Endothelial cell of umbilical vein (primary cell): ENCODE measurements at regions not wholly inside any gene's neighbourhood (a gene's known extent, or its start where the extent isn't known, plus 50 kb on each side); places are given as distances from the start of the nearest gene placed in this dataset.

Source experiments
- BruUV-seq: library from RNA; stranded (reverse); fragments of 400-500 nt; replicated peaks from 2 replicates; lab custom pipeline; 2021; lab: Mats Ljungman, UMichigan
- CTCF ChIA-PET: fragments of 300-600, 350-600 bp; sonication (Branson Sonifier 250); formaldehyde crosslinking; loops from one replicate; lab custom pipeline; 2021; ENCODE audit warnings: antibody characterized with exemption, inconsistent platforms; lab: Charles Lee
- POLR2A ChIA-PET: fragments of 300-600, 350-600 bp; sonication (Branson Sonifier 250); formaldehyde crosslinking; loops from one replicate; lab custom pipeline; 2021; ENCODE audit warnings: antibody characterized with exemption, inconsistent platforms; lab: Charles Lee
- DNase-seq: peaks from one replicate; pipeline ENCODE4 v3.0.0-alpha.2; 2011; ENCODE audit warnings: low read depth, low spot score
- FAIRE-seq: peaks from 2 replicates; lab custom pipeline; 2011; peaks lifted over from hg19 to GRCh38; lab: Jason Lieb, UNC
- H2AFZ ChIP-seq: 2 replicates; pipeline ENCODE4 v1.6.0; 2012; ENCODE audit warnings: low read depth, low read length, control low read depth, inconsistent platforms
- H3K27ac ChIP-seq: 2 replicates; pipeline ENCODE4 v1.5.1; 2011; ENCODE audit warnings: low read depth, mild to moderate bottlenecking, control low read depth, low read length, moderate library complexity; ENCODE audit not compliant: insufficient read depth
- H3K27me3 ChIP-seq, 2 experiments: 2 replicates each; pipeline versions ENCODE4 v1.6.0 to v1.6.1; 2011; ENCODE audit warnings: low read length in 2 of 2, mixed read lengths in 1 of 2; ENCODE audit not compliant: control insufficient read depth in 2 of 2, insufficient read depth in 2 of 2
- H3K36me3 ChIP-seq, 2 experiments: 2 replicates in 1 of 2; 3 replicates in 1 of 2; pipeline ENCODE4 v1.5.1; 2011; ENCODE audit warnings: low read length in 2 of 2, mild to moderate bottlenecking in 1 of 2, moderate library complexity in 1 of 2; ENCODE audit not compliant: control insufficient read depth in 2 of 2, insufficient read depth in 2 of 2; ENCODE audit errors: extremely low read depth in 1 of 2
- H3K4me1 ChIP-seq: 3 replicates; pipeline ENCODE4 v1.5.1; 2011; ENCODE audit warnings: mild to moderate bottlenecking, low read length; ENCODE audit not compliant: control insufficient read depth, insufficient read depth; ENCODE audit errors: extremely low read depth
- H3K4me2 ChIP-seq: 2 replicates; pipeline ENCODE4 v1.6.1; 2011; ENCODE audit warnings: low read length, control low read depth, mixed read lengths; ENCODE audit not compliant: insufficient read depth
- H3K4me3 ChIP-seq, 3 experiments: fragments of 200-600 bp in 1 of 3; sonication (generic), shearing (Covaris generic) in 1 of 3; replicated peaks in 1 of 3; 2 replicates each; pipeline ENCODE4 v1.5.1; 2011 to 2016; ENCODE audit warnings: control low read depth in 3 of 3, low read length in 3 of 3, mild to moderate bottlenecking in 2 of 3, inconsistent platforms in 1 of 3, low read depth in 1 of 3, moderate library complexity in 1 of 3; ENCODE audit not compliant: insufficient read depth in 1 of 3
- H3K79me2 ChIP-seq: 2 replicates; pipeline ENCODE4 v1.6.0; 2012; ENCODE audit warnings: low read length, inconsistent platforms; ENCODE audit not compliant: control insufficient read depth, insufficient read depth
- H3K9ac ChIP-seq: replicated peaks from 2 replicates; pipeline ENCODE3; 2011; ENCODE audit warnings: low read length, control low read depth; ENCODE audit not compliant: insufficient read depth; ENCODE audit errors: extremely low read depth
- H3K9me1 ChIP-seq: replicated peaks from 3 replicates; pipeline ENCODE4 v1.6.0; 2011; ENCODE audit warnings: mild to moderate bottlenecking, low read length; ENCODE audit not compliant: control insufficient read depth, insufficient read depth; ENCODE audit errors: extremely low read depth
- H3K9me3 ChIP-seq: replicated peaks from 2 replicates; pipeline ENCODE4 v1.5.1; 2012; ENCODE audit warnings: low read length, inconsistent platforms; ENCODE audit not compliant: control insufficient read depth, insufficient read depth
- H4K20me1 ChIP-seq: replicated peaks from 2 replicates; pipeline ENCODE3; 2011; ENCODE audit warnings: mild to moderate bottlenecking, low read length; ENCODE audit not compliant: control insufficient read depth, insufficient read depth; ENCODE audit errors: extremely low read depth
- CTCF ChIP-seq, 2 donors: IDR thresholded peaks; 1 replicate in 1 of 2; 2 replicates in 1 of 2; pipeline ENCODE4 v1.5.1; 2011; ENCODE audit warnings: low read length in 2 of 2, mild to moderate bottlenecking in 2 of 2, moderate library complexity in 2 of 2, control low read depth in 1 of 2, inconsistent platforms in 1 of 2, low read depth in 1 of 2; ENCODE audit not compliant: insufficient read depth in 1 of 2; ENCODE audit errors: extremely low read depth in 1 of 2
- EZH2 ChIP-seq: IDR thresholded peaks from 2 replicates; pipeline ENCODE4 v1.6.1; 2012; ENCODE audit warnings: borderline replicate concordance, low read depth, mild to moderate bottlenecking, moderate library complexity, low read length, inconsistent platforms; ENCODE audit not compliant: severe bottlenecking
- FOS ChIP-seq: IDR thresholded peaks from 2 replicates; pipeline ENCODE4 v1.6.1; 2011; ENCODE audit warnings: mild to moderate bottlenecking, low read length, moderate library complexity, borderline replicate concordance; ENCODE audit not compliant: insufficient read depth
- GATA2 ChIP-seq: IDR thresholded peaks from 2 replicates; pipeline ENCODE4 v1.7.0; 2011; ENCODE audit warnings: low read depth, mild to moderate bottlenecking, moderate library complexity, mixed read lengths, low read length; ENCODE audit not compliant: insufficient read length, insufficient read depth
- JUN ChIP-seq: IDR thresholded peaks from 2 replicates; pipeline ENCODE4 v1.6.1; 2011; ENCODE audit warnings: borderline replicate concordance, low read depth; ENCODE audit not compliant: insufficient read length, insufficient read depth
- MAX ChIP-seq: IDR thresholded peaks from 2 replicates; pipeline ENCODE4 v1.6.1; 2011; ENCODE audit not compliant: insufficient read depth, insufficient read length
- MYC ChIP-seq: IDR thresholded peaks from one replicate; pipeline ENCODE4 v1.6.1; 2011; ENCODE audit warnings: mild to moderate bottlenecking, low read depth, low read length
- POLR2A ChIP-seq: IDR thresholded peaks from 2 replicates; pipeline ENCODE4 v1.6.1; 2012; ENCODE audit warnings: low read depth, mild to moderate bottlenecking, control low read depth, low read length
- POLR2AphosphoS5 ChIP-seq: IDR thresholded peaks from 2 replicates; pipeline ENCODE4 v1.6.1; 2012; ENCODE audit warnings: low read depth, mild to moderate bottlenecking, control low read depth, low read length, moderate library complexity; ENCODE audit not compliant: insufficient read depth
- dilution Hi-C: fragments of 300-500 bp; cut with MboI; formaldehyde crosslinking; loops from one replicate; pipeline ENCODE4 v1.15.0; 2019; ENCODE audit warnings: low sequenced_read_pairs; ENCODE audit not compliant: extremely low pct_ligation_motif_present
- intact Hi-C: fragments of 100-400 bp; cut with micrococcal nuclease; formaldehyde crosslinking; loops from one replicate; pipeline ENCODE4 v1.10.0; 2022

GRCh38 chr16:86886651-86887050 is 308.3 kb downstream of the FOXL1 start:
- no TSS peak for BruUV-seq
- H3K9me1 ChIP-seq, result no peaks in the 10 kb centered on the region
- no peaks in the 10 kb centered on the region for H3K4me1 ChIP-seq
- no peak for FAIRE-seq
- dilution Hi-C loops (no loop called here), intact Hi-C loops (no loop called here)
- no peaks in the 10 kb centered on the region for H3K79me2 ChIP-seq
- H3K4me3 ChIP-seq, result no peak overlapping the region
- H3K4me2 ChIP-seq, result no peak overlapping the region
- H3K27me3 ChIP-seq, result no peaks in the 10 kb centered on the region
- H3K9ac ChIP-seq, result no peak overlapping the region
- no peaks in the 10 kb centered on the region for H3K9me3 ChIP-seq
- H4K20me1 ChIP-seq, result no peaks in the 10 kb centered on the region
- H3K27ac ChIP-seq, result no peak overlapping the region
- ChIA-PET CTCF (no interaction called here), POLR2A (no interaction called here)
- no peaks in the 10 kb centered on the region for H3K36me3 ChIP-seq
- H2AFZ ChIP-seq, result no peak overlapping the region
- no peak for DNase-seq
- TF ChIP-seq MYC, result no peak
- no peak for TF ChIP-seq FOS
- no peak for TF ChIP-seq POLR2AphosphoS5
- no peak for TF ChIP-seq CTCF (IDR thresholded peaks at IDR 0.05; ENCODE audit: extremely low read depth in 1 of 2, insufficient read depth in 1 of 2, low read depth in 1 of 2, low read length in 2 of 2)
- no peak for TF ChIP-seq EZH2
- no peak for TF ChIP-seq MAX
- TF ChIP-seq POLR2A, result no peak
- no peak for TF ChIP-seq GATA2
- no peak for TF ChIP-seq JUN
